GF-D8 (cell line): ENCODE measurements at regions not wholly inside any gene's neighbourhood (a gene's known extent, or its start where the extent isn't known, plus 50 kb on each side); places are given as distances from the start of the nearest gene placed in this dataset.
"Not testable (repeated sequence)": the region's sequence is repeated elsewhere in the genome, so short reads cannot be mapped to it uniquely, and the experiment has no call there.

ENCODE experiments used
- DNase-seq: peaks from one replicate; lab custom pipeline; 2025; lab: John Stamatoyannopoulos, UW

DNA sequence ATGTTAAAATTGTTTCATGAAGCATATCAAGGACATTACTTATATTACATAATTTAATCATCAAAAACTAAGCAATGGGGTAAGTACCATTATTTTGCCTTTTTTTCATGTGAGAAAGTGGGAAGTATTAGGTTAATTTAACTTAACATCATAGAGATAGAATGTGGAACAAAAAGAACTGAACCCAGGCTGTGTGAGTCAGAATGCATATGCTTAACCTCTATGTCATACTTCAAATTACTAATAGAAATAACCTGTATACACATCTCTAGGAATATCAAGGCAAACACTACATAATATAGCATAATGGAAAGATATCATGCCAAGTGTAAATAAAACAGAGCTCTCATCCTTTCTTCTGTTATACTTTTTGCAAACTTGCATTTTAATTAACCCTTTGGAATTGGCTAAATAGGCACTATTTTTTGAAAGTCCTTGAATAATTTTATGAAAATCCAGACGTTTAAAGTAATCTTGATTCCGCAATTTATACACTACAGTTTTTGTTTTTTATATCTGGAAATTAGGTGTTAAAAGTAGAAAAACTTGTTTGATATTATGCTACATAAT lies 777.7 kb downstream of the SLC6A15 start:
- no peak for DNase-seq

DNA sequence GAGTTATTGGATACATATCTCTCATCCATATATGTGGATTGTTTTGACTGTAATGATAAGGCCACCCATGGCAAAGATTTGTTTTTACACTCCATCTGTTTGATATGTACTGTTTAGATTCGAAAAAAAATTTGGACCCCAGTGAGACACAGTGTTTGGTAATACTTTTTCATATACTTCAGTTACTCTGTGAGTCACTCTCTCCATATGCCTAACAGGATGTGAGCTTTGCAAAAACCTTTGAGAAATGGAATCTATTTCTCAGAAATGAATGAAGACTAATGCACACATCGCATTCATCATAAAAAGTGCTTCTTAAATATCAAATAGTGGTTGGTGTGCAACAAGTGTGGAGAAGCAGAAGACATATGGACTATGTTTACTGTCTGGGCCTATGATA lies 781.5 kb downstream of the SLC6A15 start:
- no peak for DNase-seq

DNA sequence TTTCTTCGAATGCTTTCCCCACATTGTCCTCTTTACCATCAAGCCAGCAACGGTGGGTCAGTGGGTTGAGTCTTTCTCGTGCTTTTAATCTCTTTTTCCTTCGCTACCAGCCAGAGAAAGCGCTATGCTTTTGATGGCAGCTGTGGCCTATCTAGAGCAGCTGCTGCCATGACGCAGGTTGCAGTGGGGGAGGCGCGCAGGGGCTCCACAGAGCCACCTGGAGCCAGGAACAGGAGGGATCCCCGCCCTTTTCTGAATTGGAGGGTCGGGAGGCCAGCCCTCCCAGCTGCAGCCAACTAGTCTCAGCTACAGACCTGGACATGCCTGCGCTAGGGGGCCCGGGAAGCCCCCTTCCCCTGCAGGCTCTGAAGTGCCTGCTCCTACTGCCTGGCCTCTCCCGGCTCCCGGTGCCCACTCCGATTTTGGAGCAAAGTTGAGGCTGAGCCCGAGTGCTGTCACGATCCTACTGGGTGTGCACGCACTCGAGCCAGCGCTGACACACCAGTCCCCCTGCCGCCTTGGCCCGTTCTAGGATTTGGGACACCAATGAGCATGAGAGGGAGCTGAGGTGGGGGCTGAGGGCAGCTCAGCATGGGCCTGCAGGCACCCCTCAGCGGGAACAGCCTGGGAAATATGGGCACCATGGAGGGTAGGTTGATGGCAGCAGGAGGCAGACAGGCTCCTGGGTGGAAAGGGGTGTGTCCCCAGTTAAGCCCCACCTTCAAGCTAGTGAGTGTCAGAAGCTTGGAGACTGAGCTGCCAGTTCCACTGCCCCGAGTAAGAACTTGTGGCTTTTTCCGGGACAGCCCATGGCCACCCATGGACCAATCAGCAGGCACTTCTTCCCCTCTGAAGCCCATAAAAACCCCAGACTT lies 784.2 kb downstream of the SLC6A15 start:
- no peak for DNase-seq

DNA sequence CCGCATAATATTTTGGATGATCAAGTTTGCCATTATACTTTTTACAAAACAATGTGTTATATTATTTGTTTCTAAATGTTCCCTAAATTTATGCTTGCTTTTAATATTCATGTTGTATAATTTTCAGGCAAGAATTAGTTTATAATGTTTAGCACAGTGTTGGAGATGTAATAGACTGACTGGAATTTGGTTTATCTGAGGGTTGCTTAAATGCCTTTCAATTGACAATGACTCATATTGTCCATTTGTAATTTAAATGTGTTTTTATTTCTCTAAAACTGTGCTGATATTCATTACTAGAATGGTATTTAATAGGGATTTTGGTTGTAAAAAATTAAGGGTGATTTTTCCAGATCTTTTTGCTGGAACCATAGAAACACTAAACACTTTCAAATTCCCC lies 788.4 kb downstream of the SLC6A15 start:
- no peak for DNase-seq

DNA sequence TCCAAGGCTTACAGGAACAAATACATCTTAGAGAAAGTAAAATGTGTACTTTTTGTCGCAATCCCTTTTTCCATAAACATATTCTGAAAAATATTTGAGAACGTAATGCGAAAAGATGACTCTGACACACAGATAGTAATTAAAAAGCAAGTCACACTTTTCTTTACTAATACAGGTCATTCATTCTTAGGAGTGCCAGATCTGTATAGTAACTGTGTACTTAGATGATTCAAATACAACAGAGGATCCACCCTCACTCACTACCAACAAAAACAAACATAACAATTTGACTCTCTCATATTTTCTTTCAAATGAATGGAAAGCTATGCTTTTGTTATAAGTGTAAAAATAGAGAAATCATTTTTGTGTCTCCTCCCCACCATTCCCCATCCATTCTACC lies 795.4 kb downstream of the SLC6A15 start:
- DNase-seq: no peak

DNA sequence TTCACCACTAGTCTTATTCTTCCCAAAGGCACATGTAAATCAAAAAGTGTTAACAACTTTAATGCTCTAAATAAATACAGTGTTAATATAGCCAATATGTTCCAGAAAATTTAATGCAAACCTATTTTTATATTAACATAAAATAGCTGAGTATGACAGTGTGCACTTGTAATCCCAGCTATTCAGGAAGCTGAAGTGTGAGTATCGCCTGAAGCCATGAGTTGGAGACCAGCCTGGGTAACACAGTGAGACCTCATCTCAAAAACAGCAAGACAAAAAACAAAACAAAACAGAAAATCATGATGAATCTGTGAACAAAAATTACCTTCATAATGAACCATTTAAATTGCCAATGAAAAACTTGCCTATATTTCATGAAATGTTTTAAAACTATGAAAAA lies 798.9 kb downstream of the SLC6A15 start:
- no peak for DNase-seq

DNA sequence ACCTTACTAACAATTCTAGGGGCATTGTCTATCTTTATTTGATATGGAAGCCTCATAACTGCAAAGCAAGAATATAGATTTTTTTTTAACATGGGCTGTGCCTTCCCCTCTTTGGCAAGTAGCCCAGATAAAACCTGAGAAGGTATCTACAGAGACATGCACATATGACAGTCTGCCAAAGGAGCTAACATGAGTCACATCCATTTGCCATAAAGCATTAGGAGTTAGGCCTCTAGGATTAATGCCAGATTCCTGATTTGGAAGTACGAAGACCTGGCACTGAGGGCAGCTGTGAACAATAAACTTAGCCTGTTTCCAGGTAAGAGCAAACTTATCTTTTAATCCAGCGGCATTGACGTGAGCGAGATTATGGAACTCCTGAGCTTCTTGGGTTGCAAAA lies 808.7 kb downstream of the SLC6A15 start:
- not testable (repeated sequence) for DNase-seq

DNA sequence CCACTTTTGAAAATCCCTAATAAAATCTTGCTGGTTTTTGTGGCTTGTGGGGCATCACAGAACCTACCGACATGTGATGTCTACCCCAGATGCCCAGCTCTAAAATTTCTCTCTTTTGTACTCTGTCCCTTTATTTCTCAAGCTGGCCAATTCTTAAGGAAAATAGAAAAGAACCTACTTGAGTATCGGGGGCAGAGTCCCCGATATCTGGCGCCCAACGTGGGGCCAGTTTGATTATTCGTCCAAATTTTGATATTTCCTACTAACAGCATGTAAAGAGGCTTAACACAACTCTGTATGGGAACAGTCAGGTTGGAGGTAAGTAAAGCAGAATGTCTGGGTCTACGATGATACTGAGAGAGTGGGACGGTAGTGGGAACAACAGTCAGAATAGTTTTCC lies 810.6 kb downstream of the SLC6A15 start:
- not testable (repeated sequence) for DNase-seq

DNA sequence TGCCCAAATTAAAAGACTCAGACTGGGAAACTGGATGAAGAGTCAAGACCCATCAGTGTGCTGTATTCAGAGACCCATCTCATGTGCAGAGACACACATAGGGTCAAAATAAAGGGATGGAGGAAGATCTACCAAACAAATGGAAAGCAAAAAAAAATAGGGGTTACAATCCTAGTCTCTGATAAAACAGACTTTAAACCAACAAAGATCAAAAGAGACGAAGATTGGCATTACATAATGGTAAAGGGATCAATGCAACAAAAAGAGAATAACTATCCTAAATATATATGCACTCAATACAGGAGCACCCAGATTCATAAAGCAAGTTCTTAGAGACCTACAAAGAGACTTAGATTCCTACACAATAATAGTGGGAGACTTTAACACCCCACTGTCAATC lies 813.0 kb downstream of the SLC6A15 start:
- not testable (repeated sequence) for DNase-seq

DNA sequence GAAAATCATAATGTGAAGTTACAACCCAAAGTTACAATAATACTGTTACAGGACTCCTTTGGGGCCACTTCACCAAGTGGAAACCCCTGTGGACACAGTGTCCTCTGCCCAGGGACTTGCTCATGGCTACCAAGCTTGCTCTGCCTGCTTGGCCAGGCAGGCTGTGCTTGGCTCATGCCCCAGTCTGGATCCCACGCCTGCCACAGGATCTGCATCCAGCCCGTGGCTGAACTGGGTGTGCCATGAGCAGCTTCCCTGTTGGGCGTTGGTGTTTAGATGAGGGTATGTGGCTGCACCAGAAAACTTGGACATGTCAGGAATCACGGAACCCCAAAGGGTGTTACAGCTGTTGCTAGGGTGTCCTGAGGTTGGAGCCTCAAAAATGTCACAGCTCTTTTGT lies 820.9 kb downstream of the SLC6A15 start:
- DNase-seq: no peak

DNA sequence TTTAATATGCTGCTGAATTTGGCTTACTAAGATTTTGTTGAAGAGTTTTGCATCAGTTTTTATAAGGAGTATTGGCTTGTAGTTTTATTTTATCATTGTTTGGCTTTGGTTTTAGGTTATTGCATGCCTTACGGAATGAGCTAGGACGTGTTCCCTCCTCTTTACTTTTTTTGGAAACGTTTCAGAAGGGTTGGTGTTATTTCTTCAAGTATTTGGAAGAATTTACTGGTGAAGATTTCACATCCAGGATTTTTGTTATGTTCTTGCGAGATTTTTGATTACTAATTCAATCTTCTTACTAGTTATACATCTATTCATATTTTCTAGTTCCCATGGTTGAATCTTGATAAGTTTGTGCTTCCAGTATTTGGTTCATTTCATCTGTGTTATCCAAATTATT lies 823.2 kb downstream of the SLC6A15 start:
- DNase-seq: no peak

DNA sequence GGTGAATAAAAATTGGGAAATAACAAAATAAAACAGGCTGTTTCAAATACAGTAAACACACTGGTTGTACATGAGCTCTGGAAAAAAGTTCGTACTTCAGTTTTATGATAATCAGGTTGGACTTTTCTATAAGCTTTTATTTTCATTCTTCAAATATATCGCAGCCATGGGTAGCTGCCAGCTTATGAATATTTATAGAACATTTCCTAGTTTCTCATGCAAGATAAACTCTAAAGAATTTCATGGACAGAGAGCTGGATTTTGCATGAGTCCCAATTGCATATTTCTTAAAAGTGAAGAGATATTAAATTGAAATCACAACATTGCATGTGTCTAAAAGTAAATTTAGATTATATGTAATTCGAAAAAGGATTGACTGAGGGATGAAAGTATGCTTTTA lies 827.6 kb downstream of the SLC6A15 start:
- no peak for DNase-seq

DNA sequence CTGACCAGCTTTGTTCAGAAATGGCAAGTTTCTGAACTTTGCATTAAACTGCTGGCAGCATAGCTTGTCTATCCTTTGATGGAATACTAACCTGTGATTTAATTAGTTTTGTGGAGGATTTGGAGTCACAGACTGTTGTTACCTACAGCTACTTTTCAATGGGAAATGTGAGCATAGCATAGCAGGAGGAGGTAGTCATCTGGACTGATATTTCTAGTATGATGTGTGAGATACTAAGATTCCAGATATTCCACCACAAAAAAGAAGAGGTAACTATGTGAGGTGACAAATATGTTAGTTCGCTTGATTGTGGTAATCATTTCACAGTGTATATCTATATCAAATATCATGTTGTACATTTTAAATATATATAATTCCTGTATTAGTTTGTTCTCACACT lies 833.0 kb downstream of the SLC6A15 start:
- no peak for DNase-seq

DNA sequence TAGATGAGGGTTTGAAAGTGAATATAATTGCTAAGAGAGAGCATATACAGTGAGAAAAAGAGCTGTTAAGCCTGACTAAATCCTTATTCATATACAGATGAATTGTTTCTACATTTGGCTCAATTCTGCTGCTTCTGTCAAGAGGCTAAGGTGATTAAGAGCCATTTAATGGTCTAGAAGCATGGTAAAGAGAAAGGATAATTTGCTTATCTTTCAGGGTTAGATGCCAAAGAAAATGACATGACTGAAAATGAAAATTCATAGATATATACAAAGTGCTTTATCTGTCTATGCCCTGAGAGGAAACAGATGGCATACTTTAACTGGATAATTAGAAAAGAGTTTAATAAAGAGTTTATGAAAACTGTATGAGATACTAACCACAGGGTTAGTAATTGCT lies 834.9 kb downstream of the SLC6A15 start:
- no peak for DNase-seq

DNA sequence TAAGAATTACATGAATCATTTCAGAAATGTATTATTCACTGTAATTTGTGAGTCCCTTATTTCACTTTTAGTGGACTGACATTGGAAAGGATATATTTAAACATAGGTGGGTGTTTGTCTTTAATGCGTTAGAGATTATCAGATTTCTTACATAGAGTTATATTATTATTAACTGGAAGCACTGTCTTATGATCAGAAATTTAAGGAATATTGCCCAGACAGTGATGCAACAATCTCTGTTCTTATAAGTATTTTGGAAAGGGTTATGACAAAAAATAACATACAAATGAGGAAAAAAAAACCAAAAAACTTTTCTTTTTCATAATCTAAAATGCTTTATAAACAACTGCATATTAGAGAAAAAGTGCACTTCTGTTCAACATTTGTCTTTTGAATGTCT lies 836.6 kb downstream of the SLC6A15 start:
- no peak for DNase-seq

DNA sequence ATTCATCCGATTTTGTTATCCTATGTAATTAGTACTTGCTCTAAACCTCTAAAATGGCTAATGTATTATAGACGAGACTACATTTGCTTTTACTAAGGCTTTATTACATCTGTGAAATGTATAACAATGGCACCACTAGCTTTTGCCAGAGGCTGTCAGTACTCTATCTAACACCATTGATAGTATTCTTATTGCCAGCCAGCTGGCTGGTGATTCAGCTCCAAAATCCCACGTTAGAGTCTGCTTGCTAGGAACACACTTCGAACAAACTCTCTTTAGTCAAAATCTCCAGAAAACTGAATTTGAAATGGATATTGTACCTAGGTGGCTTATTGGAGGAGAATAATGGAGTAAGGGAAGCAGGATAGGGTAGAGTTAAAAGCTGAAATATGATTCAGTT lies 839.2 kb downstream of the SLC6A15 start:
- DNase-seq: no peak

DNA sequence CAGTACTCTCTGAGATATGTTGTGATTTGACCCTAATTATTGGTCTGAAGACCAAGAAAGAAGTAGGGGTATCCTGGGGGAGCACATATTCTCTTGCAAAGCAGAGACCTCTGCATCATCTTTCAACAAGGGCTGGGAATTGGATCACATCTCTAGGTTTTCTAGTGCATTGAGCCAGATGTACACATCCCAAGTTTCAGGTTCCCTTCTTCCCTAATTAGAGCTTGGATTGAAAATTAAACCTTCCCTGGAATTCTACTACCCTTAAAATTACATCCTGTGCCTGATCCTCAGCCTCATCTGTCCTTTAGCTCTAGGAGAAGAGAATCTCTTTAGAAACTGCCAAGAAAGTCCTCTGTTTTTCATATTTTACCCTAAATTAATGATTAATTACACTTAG lies 839.6 kb downstream of the SLC6A15 start:
- DNase-seq: no peak

DNA sequence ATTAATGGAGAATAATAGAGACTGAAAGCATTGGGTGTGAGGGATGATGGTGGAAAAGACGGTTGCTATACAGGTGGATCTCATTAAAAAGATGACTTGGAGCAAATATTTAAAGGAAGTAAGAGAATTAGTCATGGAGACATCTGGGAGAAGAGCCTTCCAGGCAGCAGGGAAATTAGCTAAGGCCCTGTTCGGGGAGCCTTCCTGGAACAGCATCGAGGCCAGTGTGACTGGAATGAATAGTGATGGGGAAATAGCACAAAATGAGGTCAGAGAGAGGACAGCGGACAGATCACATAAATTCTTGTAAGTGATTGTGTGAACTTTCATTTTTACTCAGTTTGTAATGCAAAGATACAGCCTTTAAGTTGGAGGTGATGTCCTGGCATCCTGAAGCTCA lies 842.3 kb downstream of the SLC6A15 start:
- no peak for DNase-seq

DNA sequence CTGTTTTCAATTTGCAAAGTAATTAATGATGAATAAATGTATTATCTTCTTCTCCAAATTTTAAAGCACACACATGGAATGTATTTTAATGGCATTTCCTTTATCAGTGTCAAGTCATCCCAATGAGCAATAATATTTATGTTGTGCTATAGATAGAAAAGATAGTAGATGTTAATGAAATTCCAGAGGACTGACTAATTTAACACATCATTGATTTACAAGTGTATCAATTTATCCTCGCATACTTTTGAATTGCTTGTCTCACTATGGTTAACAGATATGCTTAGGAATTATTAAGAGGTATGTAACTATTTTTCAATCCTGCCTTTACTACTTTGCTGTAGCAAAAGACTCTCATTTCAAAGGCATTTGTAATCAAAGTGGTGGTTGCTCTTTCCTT lies 842.9 kb downstream of the SLC6A15 start:
- no peak for DNase-seq

DNA sequence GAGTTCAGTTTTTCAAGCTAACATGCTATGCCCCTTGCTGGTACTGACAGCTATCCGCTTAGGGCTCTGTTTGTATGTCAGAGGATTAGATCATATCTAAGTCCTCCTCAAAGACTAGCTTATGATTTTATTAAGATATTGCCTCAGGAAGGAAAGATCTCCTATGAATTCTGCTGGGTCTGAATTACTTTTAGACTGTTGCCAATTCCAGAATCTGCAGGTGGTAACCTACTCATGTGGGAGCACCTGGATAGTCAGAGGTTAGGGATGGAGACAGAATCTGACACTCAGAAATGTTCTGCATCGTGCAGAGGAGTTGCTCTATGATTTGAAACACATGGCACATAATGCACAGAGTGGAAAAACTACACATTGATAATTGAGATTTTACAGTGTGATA lies 843.4 kb downstream of the SLC6A15 start:
- DNase-seq: no peak

DNA sequence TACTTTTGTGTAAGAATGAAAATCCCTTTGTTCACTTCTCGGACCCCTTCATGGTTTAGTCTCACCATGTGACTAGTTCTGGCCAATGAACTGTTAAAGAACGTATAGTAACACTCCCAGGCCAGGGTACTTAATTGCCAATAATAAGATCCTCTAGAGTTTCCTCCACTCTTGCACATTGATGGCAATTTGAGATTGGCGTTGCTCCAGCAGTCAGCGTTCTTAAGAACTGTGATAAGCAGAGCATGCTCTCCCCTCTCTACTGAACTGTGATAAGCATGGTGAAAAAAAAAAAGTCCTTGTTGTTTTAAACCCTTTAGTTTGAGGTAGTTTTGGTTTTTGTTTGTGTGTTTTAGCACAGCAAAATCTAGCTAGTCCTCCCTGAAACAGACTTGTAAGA lies 854.5 kb downstream of the SLC6A15 start:
- DNase-seq: no peak

DNA sequence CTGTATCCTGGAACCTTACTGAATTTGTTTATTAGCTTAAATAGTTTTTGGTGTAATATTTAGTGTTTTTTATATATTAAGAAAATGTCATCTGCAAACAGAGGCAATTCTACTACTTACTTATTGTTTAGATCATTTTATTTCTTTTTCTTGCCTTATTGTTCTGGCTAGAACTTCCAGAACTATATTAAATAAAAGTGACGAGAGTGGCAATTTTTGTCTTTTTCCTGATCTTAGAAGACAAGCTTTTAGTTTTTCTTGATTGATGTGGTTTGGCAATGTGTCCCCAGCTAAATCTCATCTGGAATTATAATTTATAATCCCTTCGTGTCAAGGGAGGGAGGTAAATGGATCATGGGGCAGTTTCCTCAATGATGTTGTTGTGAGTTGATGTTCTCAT lies 857.8 kb downstream of the SLC6A15 start:
- DNase-seq: no peak

DNA sequence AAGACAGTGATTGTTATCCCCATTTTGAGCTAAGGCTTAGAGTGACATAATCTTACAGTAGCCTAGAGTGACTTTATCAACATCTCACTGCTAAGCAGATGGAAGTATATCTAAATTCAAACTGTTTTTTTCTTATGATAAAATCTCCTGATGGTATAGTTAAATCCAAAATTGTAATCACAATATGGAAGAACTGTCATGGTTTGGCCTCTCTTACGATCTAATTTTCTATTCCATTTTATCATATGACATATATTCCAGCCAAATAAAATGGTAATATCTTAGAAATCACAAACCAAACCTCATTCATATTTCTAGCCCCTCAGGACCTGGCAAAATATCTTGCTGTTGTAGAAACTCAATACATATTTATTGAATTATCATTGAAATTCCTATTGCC lies 864.7 kb downstream of the SLC6A15 start:
- DNase-seq: no peak

DNA sequence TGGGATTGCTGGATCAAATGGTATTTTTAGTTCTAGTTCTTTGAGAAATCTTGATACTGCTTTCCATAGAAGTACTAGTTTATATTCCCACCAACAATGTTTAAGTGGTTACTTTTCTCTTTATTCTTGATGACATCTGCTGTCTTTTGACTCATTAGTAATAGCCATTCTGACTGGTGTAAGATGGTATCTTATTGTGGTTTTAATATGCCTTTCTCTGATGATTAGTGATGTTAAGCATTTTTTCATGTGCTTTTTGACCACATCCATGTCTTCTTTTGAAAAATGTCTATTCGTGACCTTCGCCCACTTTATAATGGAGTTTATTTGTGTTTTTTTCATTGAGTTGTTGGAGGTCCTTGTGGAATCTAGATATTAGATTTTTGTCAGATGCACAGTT lies 865.7 kb downstream of the SLC6A15 start:
- no peak for DNase-seq
